ENCODE measurements at regions not wholly inside any gene's neighbourhood (a gene's known extent, or its start where the extent isn't known, plus 50 kb on each side); places are given as distances from the start of the nearest gene placed in this dataset.

DNA sequence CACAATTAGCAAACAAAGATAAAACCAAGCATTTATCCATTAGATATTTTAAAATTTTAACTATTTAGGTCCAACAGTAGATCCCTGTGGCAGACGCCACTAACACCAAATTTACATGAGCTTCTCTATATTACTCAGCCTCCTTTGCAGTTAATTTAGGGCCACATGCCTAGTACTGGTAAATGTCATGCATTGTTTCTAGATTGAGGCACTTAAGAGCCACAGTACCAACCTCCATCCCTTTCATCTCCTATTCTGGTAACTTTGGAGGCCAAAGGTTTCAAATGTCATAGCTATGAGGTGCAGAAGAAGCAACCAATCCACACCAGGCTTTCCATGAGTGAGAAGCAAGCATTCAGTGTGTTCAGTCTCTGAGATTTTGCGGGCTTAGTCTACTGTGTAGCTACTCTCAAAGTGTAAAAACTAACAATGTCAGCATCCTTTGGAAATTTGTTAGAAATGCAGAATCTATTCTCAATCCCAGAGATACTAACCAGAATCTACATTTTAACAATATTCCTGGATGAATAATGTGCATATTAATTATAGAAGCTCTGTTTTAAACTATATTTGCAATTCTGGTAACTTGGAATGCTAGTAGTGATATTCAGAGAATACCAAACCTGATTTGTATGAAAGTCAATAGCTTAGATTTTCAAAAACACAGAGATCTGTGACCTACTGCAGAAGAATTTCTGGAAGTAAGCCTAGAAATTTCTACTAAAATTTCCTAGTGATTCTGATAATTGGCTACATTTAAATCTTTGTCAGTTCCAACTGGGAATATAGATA lies 206.3 kb upstream of the CD96 start:
- Histone ChIP-seq H3K79me1 (ENCODE audit: low read depth, low read length) (no peaks in the 10 kb centered on the region), H3K79me2 (ENCODE audit: control insufficient read depth in 1 of 2, insufficient read depth in 2 of 2, low read length in 2 of 2) (no peaks in the 10 kb centered on the region), H2BK20ac (ENCODE audit: low read length) (no peak overlapping the region), H3K18ac (ENCODE audit: extremely low read depth, low read length) (no peak overlapping the region), H4K20me1 (replicated peaks in 1 of 2; ENCODE audit: control insufficient read depth in 1 of 2, insufficient read depth in 2 of 2, low read length in 2 of 2) (no peaks in the 10 kb centered on the region), H2BK5ac (ENCODE audit: low read depth, low read length) (no peak overlapping the region), H3K4ac (replicated peaks; ENCODE audit: insufficient read length, low read depth, low read length) (no peak overlapping the region), H3K23me2 (ENCODE audit: low read depth, low read length) (no peaks in the 10 kb centered on the region; the same call in 1 of the 2 replicates), H3K4me3 (ENCODE audit: extremely low read depth in 1 of 4, insufficient read depth in 2 of 4, low read depth in 3 of 4, low read length in 4 of 4) (no peak overlapping the region), H3K36me3 (ENCODE audit: control insufficient read depth in 2 of 4, insufficient read depth in 4 of 4, low read length in 3 of 4) (no peaks in the 10 kb centered on the region), H4K5ac (ENCODE audit: insufficient read length, low read depth, low read length) (no peak overlapping the region), H2AK5ac (ENCODE audit: low read depth, low read length) (no peak overlapping the region), H3K56ac (replicated peaks; ENCODE audit: insufficient read length, low read depth, low read length) (no peak overlapping the region), H3K27ac (ENCODE audit: low read depth, low read length) (no peak overlapping the region), H3K4me2 (ENCODE audit: insufficient read depth in 1 of 2, low read depth in 2 of 2, low read length in 2 of 2) (no peak overlapping the region), H3K23ac (ENCODE audit: insufficient read length) (no peak overlapping the region), H3K9me3 (ENCODE audit: insufficient read depth in 2 of 2, low read depth in 1 of 2, low read length in 1 of 2) (peaks cover 2 to 5% of the 10 kb centered on the region in 2 experiments; a peak in 1 of 4 replicates), H4K8ac (ENCODE audit: extremely low read depth, insufficient read depth, low read length) (no peak overlapping the region), H2BK12ac (ENCODE audit: low read depth, low read length) (no peak overlapping the region), H3K14ac (ENCODE audit: insufficient read length) (no peak overlapping the region), H4K91ac (replicated peaks; ENCODE audit: insufficient read length, low read length) (no peak overlapping the region), H2BK15ac (ENCODE audit: low read length) (no peak overlapping the region), H3K9ac (replicated peaks in 1 of 4; ENCODE audit: extremely low read depth in 1 of 4, low read depth in 3 of 4, low read length in 3 of 4) (no peak overlapping the region), H2AFZ (ENCODE audit: low read length) (no peak overlapping the region), H3K27me3 (replicated peaks in 1 of 4; ENCODE audit: control insufficient read depth in 3 of 4, extremely low read depth in 1 of 4, insufficient read depth in 3 of 4, low read length in 3 of 4) (peaks cover 0 to 1% (median 0%) of the 10 kb centered on the region in 4 experiments; a peak in 2 of 7 replicates), H2BK120ac (replicated peaks; ENCODE audit: low read depth, low read length) (no peak overlapping the region), H3K4me1 (replicated peaks in 1 of 4; ENCODE audit: control insufficient read depth in 3 of 4, insufficient read depth in 4 of 4, low read length in 3 of 4) (peaks cover 0 to 3% (median 0%) of the 10 kb centered on the region in 4 experiments; a peak in 1 of 7 replicates)
- 88% methylated on average over 2 of the region's 2 CpGs; no CpG with 5 or more reads in 1 of the 2 experiments for WGBS, 2 experiments (ENCODE audit: extremely low coverage in 1 of 2, insufficient coverage in 1 of 2, insufficient read length in 1 of 2, insufficient replicate concordance in 2 of 2, low coverage in 1 of 2, low lambda C conversion rate in 2 of 2, missing lambda C conversion rate in 1 of 2)
- DNase-seq (ENCODE audit: low read depth in 1 of 2, low spot score in 2 of 2) = no peak
- FAIRE-seq = no peak
- POLR2A ChIA-PET (ENCODE audit: partially characterized antibody) = no interaction called here
- CTCF ChIA-PET (ENCODE audit: partially characterized antibody) = interaction anchor here (0.6 to 1.8 kb wide), 3 partner anchors 36 to 1804 kb away, joined by 3 to 7 read pairs (median 6); no protein-coding TSS in a partner anchor
- TF ChIP-seq CHD1 (IDR thresholded peaks at IDR 0.05; ENCODE audit: low read depth, low read length) (no peak), RXRA (IDR thresholded peaks at IDR 0.05; ENCODE audit: insufficient read depth, low read depth, low read length) (no peak), KDM5A (IDR thresholded peaks at IDR 0.05; ENCODE audit: low read length) (no peak), EZH2 (IDR thresholded peaks at IDR 0.05; ENCODE audit: low read depth, low read length, severe bottlenecking) (no peak), SAP30 (IDR thresholded peaks at IDR 0.05; ENCODE audit: insufficient read depth, insufficient replicate concordance, low read length) (no peak), EGR1 (IDR thresholded peaks at IDR 0.05; ENCODE audit: borderline replicate concordance, low read depth, low read length) (no peak), RAD21 (IDR thresholded peaks at IDR 0.05 in 1 of 2, conservative IDR thresholded peaks at IDR 0.05 in 1 of 2; ENCODE audit: low read depth in 2 of 2, low read length in 2 of 2) (no peak), GTF2F1 (IDR thresholded peaks at IDR 0.05; ENCODE audit: borderline replicate concordance, low read depth, low read length) (no peak), USF2 (IDR thresholded peaks at IDR 0.05; ENCODE audit: low read length) (no peak), SP1 (IDR thresholded peaks at IDR 0.05; ENCODE audit: low read depth, low read length) (no peak), KDM4A (IDR thresholded peaks at IDR 0.05; ENCODE audit: low read depth, low read length, severe bottlenecking) (no peak)

All from H1 (cell line).